Loucy (cell line): ENCODE measurements at regions not wholly inside any gene's neighbourhood (a gene's known extent, or its start where the extent isn't known, plus 50 kb on each side); places are given as distances from the start of the nearest gene placed in this dataset.

Experiments used
- EZH2phosphoT487 ChIP-seq: fragments of 200-600 bp; IDR thresholded peaks from 2 replicates; pipeline ENCODE4 v1.6.1; 2018; ENCODE audit warnings: antibody characterized with exemption, mild to moderate bottlenecking, moderate library complexity, borderline replicate concordance
- TF ChIP-seq, protein P1 (sequence below): fragments of 200-600 bp; sonication (generic); conservative IDR thresholded peaks from 2 replicates; pipeline ENCODE4 v1.5.1; 2014; ENCODE audit warnings: mild to moderate bottlenecking, antibody characterized with exemption, low read length

GRCh38 chr11:95516786-95517185 lies 272.8 kb downstream of the FAM76B start:
- TF ChIP-seq EZH2phosphoT487: no peak
- TF ChIP-seq, protein P1, sequence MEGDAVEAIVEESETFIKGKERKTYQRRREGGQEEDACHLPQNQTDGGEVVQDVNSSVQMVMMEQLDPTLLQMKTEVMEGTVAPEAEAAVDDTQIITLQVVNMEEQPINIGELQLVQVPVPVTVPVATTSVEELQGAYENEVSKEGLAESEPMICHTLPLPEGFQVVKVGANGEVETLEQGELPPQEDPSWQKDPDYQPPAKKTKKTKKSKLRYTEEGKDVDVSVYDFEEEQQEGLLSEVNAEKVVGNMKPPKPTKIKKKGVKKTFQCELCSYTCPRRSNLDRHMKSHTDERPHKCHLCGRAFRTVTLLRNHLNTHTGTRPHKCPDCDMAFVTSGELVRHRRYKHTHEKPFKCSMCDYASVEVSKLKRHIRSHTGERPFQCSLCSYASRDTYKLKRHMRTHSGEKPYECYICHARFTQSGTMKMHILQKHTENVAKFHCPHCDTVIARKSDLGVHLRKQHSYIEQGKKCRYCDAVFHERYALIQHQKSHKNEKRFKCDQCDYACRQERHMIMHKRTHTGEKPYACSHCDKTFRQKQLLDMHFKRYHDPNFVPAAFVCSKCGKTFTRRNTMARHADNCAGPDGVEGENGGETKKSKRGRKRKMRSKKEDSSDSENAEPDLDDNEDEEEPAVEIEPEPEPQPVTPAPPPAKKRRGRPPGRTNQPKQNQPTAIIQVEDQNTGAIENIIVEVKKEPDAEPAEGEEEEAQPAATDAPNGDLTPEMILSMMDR: no peak
